ENCODE measurements at regions not wholly inside any gene's neighbourhood (a gene's known extent, or its start where the extent isn't known, plus 50 kb on each side); places are given as distances from the start of the nearest gene placed in this dataset.

DNA sequence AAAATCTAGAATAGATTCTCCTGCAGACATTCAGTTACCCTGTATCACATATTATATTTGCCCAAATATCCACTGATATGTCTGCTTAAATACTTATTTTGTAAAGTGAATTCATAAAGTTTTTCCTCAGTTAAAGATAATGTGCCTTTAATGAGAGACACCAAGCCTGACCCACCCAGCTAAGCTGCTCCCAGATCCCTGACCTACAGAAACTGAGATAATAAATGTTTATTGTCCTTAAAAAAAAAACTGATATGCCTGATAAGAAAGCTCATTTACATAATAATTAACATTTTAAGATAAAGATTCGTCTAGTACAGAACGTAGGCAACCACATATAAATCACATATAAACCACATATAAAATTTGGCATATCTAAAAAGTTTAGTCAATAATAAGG lies 161.7 kb upstream of the RAP2B start:
- TF ChIP-seq, protein P1, sequence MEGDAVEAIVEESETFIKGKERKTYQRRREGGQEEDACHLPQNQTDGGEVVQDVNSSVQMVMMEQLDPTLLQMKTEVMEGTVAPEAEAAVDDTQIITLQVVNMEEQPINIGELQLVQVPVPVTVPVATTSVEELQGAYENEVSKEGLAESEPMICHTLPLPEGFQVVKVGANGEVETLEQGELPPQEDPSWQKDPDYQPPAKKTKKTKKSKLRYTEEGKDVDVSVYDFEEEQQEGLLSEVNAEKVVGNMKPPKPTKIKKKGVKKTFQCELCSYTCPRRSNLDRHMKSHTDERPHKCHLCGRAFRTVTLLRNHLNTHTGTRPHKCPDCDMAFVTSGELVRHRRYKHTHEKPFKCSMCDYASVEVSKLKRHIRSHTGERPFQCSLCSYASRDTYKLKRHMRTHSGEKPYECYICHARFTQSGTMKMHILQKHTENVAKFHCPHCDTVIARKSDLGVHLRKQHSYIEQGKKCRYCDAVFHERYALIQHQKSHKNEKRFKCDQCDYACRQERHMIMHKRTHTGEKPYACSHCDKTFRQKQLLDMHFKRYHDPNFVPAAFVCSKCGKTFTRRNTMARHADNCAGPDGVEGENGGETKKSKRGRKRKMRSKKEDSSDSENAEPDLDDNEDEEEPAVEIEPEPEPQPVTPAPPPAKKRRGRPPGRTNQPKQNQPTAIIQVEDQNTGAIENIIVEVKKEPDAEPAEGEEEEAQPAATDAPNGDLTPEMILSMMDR (IDR thresholded peaks at IDR 0.05), result no peak
- no peak for TF ChIP-seq POLR2A (IDR thresholded peaks at IDR 0.05)
